HCT116 (cell line): ENCODE measurements at regions not wholly inside any gene's neighbourhood (a gene's known extent, or its start where the extent isn't known, plus 50 kb on each side); places are given as distances from the start of the nearest gene placed in this dataset.

ENCODE experiments used
- ATAC-seq: fragments of 200-7000 bp; cut with Tn5 transposase; 2 replicates; pipeline ENCODE4 v1.9.1; 2020; ENCODE audit warnings: mild to moderate bottlenecking, moderate library complexity
- BruUV-seq: library from RNA; stranded (reverse); fragments of 400-500 nt; replicated peaks from 2 replicates; lab custom pipeline; 2021; lab: Mats Ljungman, UMichigan
- CTCF ChIA-PET: fragments of 300-600 bp; sonication (Branson Sonifier 250); formaldehyde crosslinking; loops from one replicate; lab custom pipeline; 2021; ENCODE audit warnings: antibody characterized with exemption; lab: Charles Lee
- POLR2A ChIA-PET: fragments of 300-600, 350-600 bp; sonication (Branson Sonifier 250); formaldehyde crosslinking; loops from one replicate; lab custom pipeline; 2021; ENCODE audit warnings: antibody characterized with exemption; lab: Charles Lee
- RAD21 ChIA-PET, 2 experiments: fragments of 300-600 bp; sonication (Branson Sonifier 250); formaldehyde crosslinking; loops; one replicate each; lab custom pipeline; 2023; ENCODE audit warnings: low total read pairs in 2 of 2; ENCODE audit not compliant: uncharacterized antibody in 2 of 2, unreplicated experiment in 2 of 2, low non-redundant PET in 1 of 2; lab: Charles Lee
- DNase-seq: peaks from one replicate; pipeline ENCODE4 v3.0.0-alpha.2; 2010; ENCODE audit warnings: low read depth, low spot score
- H2AFZ ChIP-seq: fragments of 200-600 bp; shearing (Covaris generic), sonication (generic); 2 replicates; pipeline ENCODE4 v1.6.1; 2017; ENCODE audit warnings: low read depth, mixed run types, mixed read lengths, antibody characterized with exemption, low read length; ENCODE audit not compliant: poor library complexity, severe bottlenecking
- H3K27ac ChIP-seq: 2 replicates; pipeline ENCODE4 v1.5.1; 2012; ENCODE audit warnings: low read depth, low read length
- H3K27me3 ChIP-seq: fragments of 200-600 bp; sonication (generic); 2 replicates; pipeline ENCODE4 v1.6.1; 2016; ENCODE audit warnings: mixed run types, low read length, mixed read lengths; ENCODE audit not compliant: insufficient read depth
- H3K36me3 ChIP-seq, 2 experiments: fragments of 200-500 bp in 1 of 2; fragments of 200-600 bp in 1 of 2; sonication (Bioruptor generic) in 1 of 2; sonication (generic) in 1 of 2; 2 replicates each; pipeline versions ENCODE4 v1.5.1 to v1.6.1; 2014 to 2016; ENCODE audit warnings: low read length in 2 of 2, inconsistent platforms in 1 of 2, mixed read lengths in 1 of 2, mixed run types in 1 of 2; ENCODE audit not compliant: insufficient read depth in 2 of 2, control insufficient read depth in 1 of 2
- H3K4me1 ChIP-seq, 2 experiments: fragments of 200-600 bp in 1 of 2; sonication (generic) in 1 of 2; 2 replicates each; pipeline versions ENCODE4 v1.5.1 to v1.6.1; 2012 to 2017; ENCODE audit warnings: low read length in 2 of 2, inconsistent platforms in 1 of 2, mild to moderate bottlenecking in 1 of 2, mixed read lengths in 1 of 2, mixed run types in 1 of 2, moderate library complexity in 1 of 2; ENCODE audit not compliant: insufficient read depth in 2 of 2, control insufficient read depth in 1 of 2
- H3K4me2 ChIP-seq: fragments of 200-600 bp; sonication (generic); 2 replicates; pipeline ENCODE4 v1.6.1; 2017; ENCODE audit warnings: mixed run types, low read length, mixed read lengths
- H3K4me3 ChIP-seq, 2 experiments: fragments of 200-600 bp in 1 of 2; sonication (generic) in 1 of 2; replicated peaks in 1 of 2; 2 replicates each; pipeline ENCODE4 v1.5.1; 2011 to 2016; ENCODE audit warnings: low read length in 2 of 2, control low read depth in 1 of 2, low read depth in 1 of 2, mild to moderate bottlenecking in 1 of 2, mixed read lengths in 1 of 2, mixed run types in 1 of 2
- H3K79me2 ChIP-seq: fragments of 200-600 bp; sonication (generic); 2 replicates; pipeline ENCODE4 v1.6.1; 2017; ENCODE audit warnings: mild to moderate bottlenecking, mixed run types, low read length, moderate library complexity, mixed read lengths; ENCODE audit not compliant: insufficient read depth
- H3K9ac ChIP-seq: fragments of 200-600 bp; sonication (generic); 2 replicates; pipeline ENCODE4 v1.6.1; 2016; ENCODE audit warnings: low read length, mixed read lengths
- H3K9me2 ChIP-seq: fragments of 200-600 bp; sonication (generic), shearing (Covaris generic); 2 replicates; pipeline ENCODE4 v1.6.1; 2017; ENCODE audit warnings: mixed run types, mild to moderate bottlenecking, moderate library complexity; ENCODE audit not compliant: insufficient read depth
- H3K9me3 ChIP-seq, 2 experiments: fragments of 200-500 bp in 1 of 2; fragments of 200-600 bp in 1 of 2; sonication (Bioruptor generic) in 1 of 2; sonication (generic) in 1 of 2; 2 replicates each; pipeline ENCODE4 v1.6.1; 2014 to 2017; ENCODE audit warnings: low read length in 2 of 2, mixed read lengths in 2 of 2, inconsistent platforms in 1 of 2, low read depth in 1 of 2, mild to moderate bottlenecking in 1 of 2, mixed run types in 1 of 2, moderate library complexity in 1 of 2; ENCODE audit not compliant: control insufficient read depth in 1 of 2, insufficient read depth in 1 of 2
- H4K20me1 ChIP-seq: fragments of 200-600 bp; sonication (generic), shearing (Covaris generic); 2 replicates; pipeline ENCODE4 v1.6.1; 2017; ENCODE audit warnings: mixed run types, mild to moderate bottlenecking, moderate library complexity; ENCODE audit not compliant: insufficient read depth
- CBX3 ChIP-seq: IDR thresholded peaks from 2 replicates; pipeline ENCODE4 v1.6.1; 2012; ENCODE audit warnings: low read depth
- ELF1 ChIP-seq: IDR thresholded peaks from 2 replicates; pipeline ENCODE4 v1.6.1; 2012; ENCODE audit warnings: low read depth, borderline replicate concordance
- EZH2 ChIP-seq: fragments of 200-600 bp; sonication (generic); IDR thresholded peaks from 2 replicates; pipeline ENCODE4 v1.6.1; 2017; ENCODE audit warnings: antibody characterized with exemption, mixed run types
- EZH2phosphoT487 ChIP-seq: fragments of 200-600 bp; IDR thresholded peaks from 2 replicates; pipeline ENCODE4 v1.6.1; 2018; ENCODE audit warnings: antibody characterized with exemption, borderline replicate concordance
- JUND ChIP-seq: IDR thresholded peaks from 2 replicates; pipeline ENCODE4 v1.6.1; 2012
- POLR2AphosphoS5 ChIP-seq: IDR thresholded peaks from 2 replicates; pipeline ENCODE4 v1.6.1; 2011; ENCODE audit warnings: mild to moderate bottlenecking, low read depth, low read length, moderate library complexity
- RAD21 ChIP-seq: IDR thresholded peaks from 2 replicates; pipeline ENCODE4 v1.6.1; 2012; ENCODE audit warnings: low read depth, mild to moderate bottlenecking
- SRF ChIP-seq: IDR thresholded peaks from 2 replicates; pipeline ENCODE4 v1.6.1; 2012; ENCODE audit warnings: low read depth
- YY1 ChIP-seq: IDR thresholded peaks from 2 replicates; pipeline ENCODE4 v1.6.1; 2011; ENCODE audit warnings: low read length, low read depth, moderate library complexity, mild to moderate bottlenecking; ENCODE audit not compliant: insufficient replicate concordance; ENCODE audit errors: extremely low read depth
- ZFX ChIP-seq: fragments of 450-650 bp; IDR thresholded peaks from 2 replicates; pipeline ENCODE4 v1.6.1; 2017
- ZNF274 ChIP-seq: fragments of 200-500 bp; sonication (Bioruptor generic); IDR thresholded peaks from 2 replicates; pipeline ENCODE4 v1.6.1; 2014; ENCODE audit warnings: mild to moderate bottlenecking, low read depth, low read length, inconsistent platforms
- intact Hi-C: fragments of 100-400 bp; cut with micrococcal nuclease; formaldehyde crosslinking; loops from 2 replicates; pipeline ENCODE4 v1.10.0; 2022
- TF ChIP-seq, protein P1 (sequence below): IDR thresholded peaks from 2 replicates; pipeline ENCODE4 v1.6.1; 2012; ENCODE audit warnings: low read depth
- TF ChIP-seq, protein P2 (sequence below): IDR thresholded peaks from 2 replicates; pipeline ENCODE4 v1.6.1; 2012
- TF ChIP-seq, protein P3 (sequence below): IDR thresholded peaks from 2 replicates; pipeline ENCODE4 v1.6.1; 2011; ENCODE audit warnings: mild to moderate bottlenecking, low read length, moderate library complexity; ENCODE audit not compliant: insufficient replicate concordance; ENCODE audit errors: extremely low read depth
- TF ChIP-seq, protein P4 (sequence below): IDR thresholded peaks from 2 replicates; pipeline ENCODE4 v1.6.1; 2012

DNA sequence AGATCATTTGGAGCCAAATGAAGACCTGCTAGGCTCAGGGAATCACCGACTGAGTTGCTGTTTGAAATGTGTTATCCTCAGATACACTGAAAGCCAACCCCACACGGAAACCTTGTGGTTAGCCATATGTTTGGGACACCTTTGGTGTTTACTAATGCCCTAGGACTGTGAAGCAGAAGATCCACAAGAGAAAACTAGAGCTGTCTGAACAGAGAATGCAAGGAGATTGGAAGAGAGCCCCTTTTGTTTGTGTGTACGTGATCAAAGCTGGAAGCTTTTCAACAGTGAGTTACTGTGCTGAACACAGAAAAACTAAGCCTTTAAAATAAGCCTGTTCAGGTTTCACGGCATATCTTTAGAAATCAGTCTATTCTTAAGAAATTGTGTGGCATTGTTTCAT lies 908.2 kb upstream of the ADGRL2 start (continued):
- TF ChIP-seq, protein P1, sequence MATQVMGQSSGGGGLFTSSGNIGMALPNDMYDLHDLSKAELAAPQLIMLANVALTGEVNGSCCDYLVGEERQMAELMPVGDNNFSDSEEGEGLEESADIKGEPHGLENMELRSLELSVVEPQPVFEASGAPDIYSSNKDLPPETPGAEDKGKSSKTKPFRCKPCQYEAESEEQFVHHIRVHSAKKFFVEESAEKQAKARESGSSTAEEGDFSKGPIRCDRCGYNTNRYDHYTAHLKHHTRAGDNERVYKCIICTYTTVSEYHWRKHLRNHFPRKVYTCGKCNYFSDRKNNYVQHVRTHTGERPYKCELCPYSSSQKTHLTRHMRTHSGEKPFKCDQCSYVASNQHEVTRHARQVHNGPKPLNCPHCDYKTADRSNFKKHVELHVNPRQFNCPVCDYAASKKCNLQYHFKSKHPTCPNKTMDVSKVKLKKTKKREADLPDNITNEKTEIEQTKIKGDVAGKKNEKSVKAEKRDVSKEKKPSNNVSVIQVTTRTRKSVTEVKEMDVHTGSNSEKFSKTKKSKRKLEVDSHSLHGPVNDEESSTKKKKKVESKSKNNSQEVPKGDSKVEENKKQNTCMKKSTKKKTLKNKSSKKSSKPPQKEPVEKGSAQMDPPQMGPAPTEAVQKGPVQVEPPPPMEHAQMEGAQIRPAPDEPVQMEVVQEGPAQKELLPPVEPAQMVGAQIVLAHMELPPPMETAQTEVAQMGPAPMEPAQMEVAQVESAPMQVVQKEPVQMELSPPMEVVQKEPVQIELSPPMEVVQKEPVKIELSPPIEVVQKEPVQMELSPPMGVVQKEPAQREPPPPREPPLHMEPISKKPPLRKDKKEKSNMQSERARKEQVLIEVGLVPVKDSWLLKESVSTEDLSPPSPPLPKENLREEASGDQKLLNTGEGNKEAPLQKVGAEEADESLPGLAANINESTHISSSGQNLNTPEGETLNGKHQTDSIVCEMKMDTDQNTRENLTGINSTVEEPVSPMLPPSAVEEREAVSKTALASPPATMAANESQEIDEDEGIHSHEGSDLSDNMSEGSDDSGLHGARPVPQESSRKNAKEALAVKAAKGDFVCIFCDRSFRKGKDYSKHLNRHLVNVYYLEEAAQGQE = no peak

DNA sequence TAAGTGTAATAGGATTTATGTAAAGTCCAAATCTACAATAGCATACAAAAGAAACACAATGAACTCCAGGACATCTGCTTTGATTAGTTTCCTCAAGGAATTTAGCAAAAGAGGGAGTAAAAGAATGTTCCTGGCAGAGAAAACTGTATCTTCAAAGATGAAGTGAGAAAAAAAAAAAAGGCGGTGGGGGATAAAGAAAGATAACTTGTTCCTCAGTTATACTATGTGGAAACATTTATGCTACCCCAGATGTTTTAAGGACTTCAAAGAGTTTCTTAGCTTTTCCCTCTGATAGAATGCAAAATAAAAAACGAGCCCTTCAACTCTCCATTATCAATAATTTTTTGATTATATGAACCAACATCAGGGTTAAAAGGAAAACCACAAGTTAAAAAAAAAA lies 908.9 kb upstream of the ADGRL2 start:
- intact Hi-C loops = no loop called here
- Histone ChIP-seq H3K4me1 (no peaks in the 10 kb centered on the region), H3K36me3 (no peaks in the 10 kb centered on the region), H3K4me3 (no peak overlapping the region), H3K4me2 (no peak overlapping the region), H2AFZ (no peak overlapping the region), H3K9ac (no peak overlapping the region), H3K27ac (no peak overlapping the region), H3K9me2 (no peaks in the 10 kb centered on the region), H3K9me3 (0 out of 4 replicates have a peak, but pooled peaks cover 0 to 3% of the 10 kb centered on the region in 2 experiments), H3K79me2 (no peaks in the 10 kb centered on the region), H4K20me1 (no peaks in the 10 kb centered on the region; the same call in 1 of the 2 replicates), H3K27me3 (no peaks in the 10 kb centered on the region)
- DNase-seq = no peak
- no peak for ATAC-seq
- TF ChIP-seq ELF1 (no peak), EZH2 (no peak), YY1 (no peak), ZNF274 (no peak), JUND (no peak), POLR2AphosphoS5 (no peak), EZH2phosphoT487 (no peak), CBX3 (no peak), RAD21 (no peak), SRF (no peak), ZFX (no peak)
- TF ChIP-seq, protein P2, sequence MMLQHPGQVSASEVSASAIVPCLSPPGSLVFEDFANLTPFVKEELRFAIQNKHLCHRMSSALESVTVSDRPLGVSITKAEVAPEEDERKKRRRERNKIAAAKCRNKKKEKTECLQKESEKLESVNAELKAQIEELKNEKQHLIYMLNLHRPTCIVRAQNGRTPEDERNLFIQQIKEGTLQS = no peak
- TF ChIP-seq, protein P3, sequence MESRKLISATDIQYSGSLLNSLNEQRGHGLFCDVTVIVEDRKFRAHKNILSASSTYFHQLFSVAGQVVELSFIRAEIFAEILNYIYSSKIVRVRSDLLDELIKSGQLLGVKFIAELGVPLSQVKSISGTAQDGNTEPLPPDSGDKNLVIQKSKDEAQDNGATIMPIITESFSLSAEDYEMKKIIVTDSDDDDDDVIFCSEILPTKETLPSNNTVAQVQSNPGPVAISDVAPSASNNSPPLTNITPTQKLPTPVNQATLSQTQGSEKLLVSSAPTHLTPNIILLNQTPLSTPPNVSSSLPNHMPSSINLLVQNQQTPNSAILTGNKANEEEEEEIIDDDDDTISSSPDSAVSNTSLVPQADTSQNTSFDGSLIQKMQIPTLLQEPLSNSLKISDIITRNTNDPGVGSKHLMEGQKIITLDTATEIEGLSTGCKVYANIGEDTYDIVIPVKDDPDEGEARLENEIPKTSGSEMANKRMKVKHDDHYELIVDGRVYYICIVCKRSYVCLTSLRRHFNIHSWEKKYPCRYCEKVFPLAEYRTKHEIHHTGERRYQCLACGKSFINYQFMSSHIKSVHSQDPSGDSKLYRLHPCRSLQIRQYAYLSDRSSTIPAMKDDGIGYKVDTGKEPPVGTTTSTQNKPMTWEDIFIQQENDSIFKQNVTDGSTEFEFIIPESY = no peak
- TF ChIP-seq, protein P4, sequence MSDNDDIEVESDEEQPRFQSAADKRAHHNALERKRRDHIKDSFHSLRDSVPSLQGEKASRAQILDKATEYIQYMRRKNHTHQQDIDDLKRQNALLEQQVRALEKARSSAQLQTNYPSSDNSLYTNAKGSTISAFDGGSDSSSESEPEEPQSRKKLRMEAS = no peak
- CTCF ChIA-PET = no interaction called here
- BruUV-seq = no TSS peak
- RAD21 ChIA-PET = no interaction called here
- POLR2A ChIA-PET = interaction anchor here (0.7 kb wide), 1 partner anchor 21 kb away, joined by 4 read pairs; no protein-coding TSS in a partner anchor
